ENCODE measurements at regions not wholly inside any gene's neighbourhood (a gene's known extent, or its start where the extent isn't known, plus 50 kb on each side); places are given as distances from the start of the nearest gene placed in this dataset.

DNA sequence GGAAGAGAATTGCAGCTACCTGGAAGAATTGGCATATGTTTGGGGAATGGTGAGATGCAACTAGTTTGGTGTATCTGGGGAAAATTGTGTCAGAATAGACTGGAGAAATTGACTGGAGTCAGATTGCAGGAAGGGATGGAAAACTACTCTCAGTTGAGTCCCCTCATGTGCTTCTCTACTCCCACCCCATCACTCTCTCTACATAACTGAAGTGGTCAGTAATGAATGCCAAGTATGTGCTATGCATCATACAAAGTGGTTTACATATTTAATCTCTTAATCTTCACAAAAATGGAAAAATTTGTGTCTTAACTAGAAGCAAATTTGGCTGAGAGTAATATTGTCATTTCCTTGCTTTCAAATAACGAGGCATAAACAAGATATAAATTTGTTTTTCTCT lies 146.4 kb upstream of the TNC start:
- Mint-ChIP-seq H3K4me3 (no peak overlapping the region), H3K36me3 (no peaks in the 10 kb centered on the region), H3K27ac (no peak overlapping the region), H3K4me1 (peaks cover 27% of the 10 kb centered on the region), H3K9me3 (peaks cover 4% of the 10 kb centered on the region), H3K27me3 (ENCODE audit: low read depth) (no peaks in the 10 kb centered on the region)
- DNase-seq (ENCODE audit: low spot score in 2 of 2, unreplicated experiment in 2 of 2) = no peak
- TF ChIP-seq CTCF (IDR thresholded peaks at IDR 0.05; ENCODE audit: unreplicated experiment) = no peak

GRCh38 chr9:115267790-115268189 lies 149.8 kb upstream of the TNC start:
- DNase-seq (ENCODE audit: low spot score in 2 of 2, unreplicated experiment in 2 of 2) = no peak

GRCh38 chr9:115275753-115276152 lies 157.8 kb upstream of the TNC start:
- peaks cover 7% of the 10 kb centered on the region for H3K9me3 Mint-ChIP-seq
- no peak for TF ChIP-seq CTCF (IDR thresholded peaks at IDR 0.05; ENCODE audit: unreplicated experiment)
- no peak overlapping the region for H3K4me3 Mint-ChIP-seq
- no peaks in the 10 kb centered on the region for H3K4me1 Mint-ChIP-seq
- H3K27me3 Mint-ChIP-seq (ENCODE audit: low read depth) = no peaks in the 10 kb centered on the region
- no peak overlapping the region for H3K27ac Mint-ChIP-seq
- H3K36me3 Mint-ChIP-seq = no peaks in the 10 kb centered on the region
- DNase-seq (ENCODE audit: low spot score in 2 of 2, unreplicated experiment in 2 of 2) = no peak

More at GRCh38 chr9:115267790-115268189, 149.8 kb upstream of the TNC start:
- H3K9me3 Mint-ChIP-seq = peaks cover 16% of the 10 kb centered on the region
- peaks cover 20% of the 10 kb centered on the region for H3K4me1 Mint-ChIP-seq
- no peak for TF ChIP-seq CTCF (IDR thresholded peaks at IDR 0.05; ENCODE audit: unreplicated experiment)
- H3K27ac Mint-ChIP-seq = no peak overlapping the region
- no peak overlapping the region for H3K4me3 Mint-ChIP-seq
- no peaks in the 10 kb centered on the region for H3K36me3 Mint-ChIP-seq
- no peaks in the 10 kb centered on the region for H3K27me3 Mint-ChIP-seq (ENCODE audit: low read depth)

- no peak overlapping the region for H3K27ac Mint-ChIP-seq
- no peak overlapping the region for H3K4me3 Mint-ChIP-seq
- DNase-seq (ENCODE audit: low spot score in 2 of 2, unreplicated experiment in 2 of 2) = no peak
- H3K36me3 Mint-ChIP-seq = no peaks in the 10 kb centered on the region
- H3K9me3 Mint-ChIP-seq = no peaks in the 10 kb centered on the region
- no peaks in the 10 kb centered on the region for H3K27me3 Mint-ChIP-seq (ENCODE audit: low read depth)
- no peaks in the 10 kb centered on the region for H3K4me1 Mint-ChIP-seq
- no peak for TF ChIP-seq CTCF (IDR thresholded peaks at IDR 0.05; ENCODE audit: unreplicated experiment)
Observed at GRCh38 chr9:115276621-115277020, 158.7 kb upstream of the TNC start.

DNA sequence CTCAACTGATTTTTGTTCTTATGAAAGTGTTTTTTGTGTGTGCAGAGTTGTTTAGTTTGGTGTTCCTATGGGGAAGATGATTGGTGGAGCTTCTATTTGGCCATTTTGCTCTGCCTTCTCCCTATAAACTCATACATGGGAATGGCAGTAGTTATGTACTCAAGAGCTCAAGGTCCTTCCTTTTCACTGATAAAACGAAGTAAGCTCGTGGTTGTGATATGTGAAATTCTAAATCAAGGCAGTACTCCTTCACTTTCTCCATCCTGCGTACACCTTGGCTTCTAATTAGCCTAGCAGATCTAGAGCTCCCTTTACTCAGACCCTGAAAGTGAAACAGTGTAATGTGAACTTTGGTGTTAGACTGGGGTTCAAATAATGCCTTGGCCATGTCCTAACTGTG lies 159.3 kb upstream of the TNC start:
- Mint-ChIP-seq H3K4me3 (no peak overlapping the region), H3K9me3 (no peaks in the 10 kb centered on the region)
- TF ChIP-seq CTCF (IDR thresholded peaks at IDR 0.05; ENCODE audit: unreplicated experiment) = no peak

More for the DNA sequence above, 159.3 kb upstream of the TNC start:
- no peak for DNase-seq (ENCODE audit: low spot score in 2 of 2, unreplicated experiment in 2 of 2)
- H3K4me1 Mint-ChIP-seq = no peaks in the 10 kb centered on the region
- no peaks in the 10 kb centered on the region for H3K27me3 Mint-ChIP-seq (ENCODE audit: low read depth)
- no peak overlapping the region for H3K27ac Mint-ChIP-seq
- H3K36me3 Mint-ChIP-seq = no peaks in the 10 kb centered on the region

Measured in mesothelial cell of epicardium (in vitro differentiated cells).